Retina (tissue), 1 donor: ENCODE measurements at regions not wholly inside any gene's neighbourhood (a gene's known extent, or its start where the extent isn't known, plus 50 kb on each side); places are given as distances from the start of the nearest gene placed in this dataset.
A peak's percentile ranks its signal among the peaks of the same experiment; 100 is the strongest.

Source experiments
- DNase-seq: peaks from one replicate; pipeline ENCODE4 v3.0.0-alpha.2; 2016

DNA sequence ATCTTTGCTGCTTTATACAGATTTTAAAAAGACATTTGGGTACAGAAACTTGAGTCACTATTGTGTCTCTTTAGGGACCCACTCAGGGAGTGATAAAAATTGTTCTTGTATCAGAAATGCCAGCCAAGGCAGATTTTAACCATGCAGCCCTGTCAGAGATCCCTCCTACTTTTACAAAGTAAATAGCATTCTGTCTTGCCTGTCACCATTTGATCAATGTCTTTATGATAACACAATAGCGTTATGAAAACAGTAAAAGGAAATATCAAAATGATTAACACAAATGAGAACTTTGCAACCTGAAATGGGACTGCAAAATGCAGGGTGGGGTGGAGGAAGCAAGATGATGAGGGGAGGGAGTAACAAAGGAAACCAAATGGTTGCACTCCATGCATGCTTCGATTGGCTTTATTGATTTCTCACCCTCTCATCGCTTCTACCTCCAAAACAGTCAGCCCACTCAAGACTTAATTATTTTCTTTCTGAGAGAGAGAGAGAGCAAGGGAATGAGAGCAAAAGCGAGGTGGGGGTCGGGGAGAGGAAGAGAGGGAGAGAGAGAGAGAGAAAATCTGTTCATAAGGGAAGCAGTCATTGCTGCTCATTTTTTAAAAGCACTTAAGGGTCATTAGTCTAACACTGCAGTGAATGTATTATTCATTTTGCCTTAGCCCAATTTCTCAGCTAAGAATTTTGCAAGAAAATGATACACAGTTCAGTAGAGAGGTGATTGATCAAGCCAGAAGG, 576.5 kb downstream of the CSNK1G3 start:
- peak; percentile 27 for DNase-seq

DNA sequence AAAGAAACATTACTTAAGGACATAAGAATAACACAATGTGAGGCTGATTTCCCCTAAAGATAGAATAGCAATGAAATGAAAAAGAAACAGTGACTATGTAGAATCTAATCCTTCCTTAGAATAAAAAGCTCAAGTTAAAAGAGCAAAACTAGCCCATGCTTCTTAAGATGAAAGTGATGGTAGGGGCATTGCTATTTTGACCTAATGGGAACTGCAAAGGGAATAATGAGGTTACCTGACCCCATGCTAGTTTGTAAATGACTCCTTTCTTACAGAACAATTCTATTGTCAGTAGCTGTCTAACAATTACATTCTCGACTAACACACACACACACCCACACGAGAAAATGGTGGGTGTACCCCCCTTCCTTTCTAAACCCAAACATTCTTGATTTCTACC, 575.8 kb downstream of the CSNK1G3 start:
- peak; percentile 15 for DNase-seq

DNA sequence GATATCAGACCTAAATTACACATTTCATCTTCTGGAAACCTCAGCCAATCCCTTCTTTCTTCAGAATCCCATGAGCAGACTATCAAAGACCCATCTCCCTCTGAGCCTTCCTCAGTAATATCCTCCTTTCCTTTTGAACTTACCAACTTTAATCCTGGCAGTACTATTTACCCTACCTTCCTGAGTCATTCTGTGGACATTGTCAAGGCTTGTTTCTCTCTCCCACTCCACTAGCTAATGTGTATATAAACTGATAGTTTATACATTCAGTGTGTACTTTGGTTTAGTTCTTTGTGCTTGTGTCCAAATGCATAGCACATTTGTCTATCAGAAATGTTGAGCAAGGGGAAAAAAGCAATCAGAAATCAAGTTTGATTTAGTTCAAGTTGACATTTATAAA, 568.3 kb downstream of the CSNK1G3 start:
- DNase-seq, result no peak

DNA sequence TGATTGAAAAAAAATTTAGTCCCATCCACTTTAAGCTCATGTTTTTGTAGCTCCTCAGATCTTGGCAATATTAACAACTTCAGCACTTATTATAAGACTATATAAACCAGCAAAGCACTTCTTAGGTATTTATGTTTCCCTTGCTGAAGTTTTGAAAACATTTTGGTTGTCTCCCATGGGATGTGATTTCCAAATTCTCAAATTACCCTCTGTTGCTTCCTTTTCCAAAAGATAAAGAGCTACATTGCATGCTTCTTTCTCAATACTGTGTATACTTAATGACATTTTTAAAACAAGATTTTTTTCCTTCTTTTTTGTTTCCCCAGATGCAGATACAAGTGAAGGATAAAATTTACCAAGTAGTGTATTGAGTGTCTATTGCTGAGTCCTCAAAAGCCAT, 567.1 kb downstream of the CSNK1G3 start:
- no peak for DNase-seq

DNA sequence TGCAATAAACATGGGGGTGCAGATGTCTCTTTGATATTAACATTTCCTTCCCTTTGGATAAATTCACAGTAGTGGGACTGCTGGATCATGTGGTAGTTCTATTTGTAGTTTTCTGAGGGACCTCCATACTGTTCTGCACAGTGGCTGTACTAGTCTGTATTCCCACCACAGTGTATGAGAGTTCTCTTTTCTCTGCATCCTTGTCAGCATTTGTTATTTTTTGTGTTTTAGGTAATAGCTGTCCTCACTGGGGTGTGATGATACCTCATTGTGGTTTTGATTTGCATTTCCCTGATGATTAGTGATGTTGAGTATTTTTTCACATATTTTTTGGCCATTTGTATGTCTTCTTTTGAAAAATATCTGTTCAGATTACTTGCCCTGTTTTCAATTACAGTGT, 562.5 kb downstream of the CSNK1G3 start:
- DNase-seq, result no peak

DNA sequence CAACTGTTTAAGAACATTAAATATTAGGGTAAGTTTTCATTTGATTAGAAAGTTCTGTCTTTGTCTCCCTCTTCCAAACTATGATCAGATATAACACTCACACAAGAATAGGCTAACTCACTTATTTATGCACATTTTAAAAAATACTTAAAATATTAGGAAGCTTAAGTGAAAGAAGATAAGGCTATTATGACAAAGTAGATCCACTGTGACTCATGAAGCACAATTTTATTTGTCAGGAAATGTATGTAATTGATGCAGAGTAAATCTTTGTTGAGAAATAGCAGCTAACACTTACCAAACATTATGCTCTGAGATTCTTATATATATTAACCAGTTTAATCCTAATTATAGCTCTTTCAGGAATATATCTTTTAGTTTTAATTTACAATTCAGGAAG, 560.6 kb downstream of the CSNK1G3 start:
- no peak for DNase-seq

DNA sequence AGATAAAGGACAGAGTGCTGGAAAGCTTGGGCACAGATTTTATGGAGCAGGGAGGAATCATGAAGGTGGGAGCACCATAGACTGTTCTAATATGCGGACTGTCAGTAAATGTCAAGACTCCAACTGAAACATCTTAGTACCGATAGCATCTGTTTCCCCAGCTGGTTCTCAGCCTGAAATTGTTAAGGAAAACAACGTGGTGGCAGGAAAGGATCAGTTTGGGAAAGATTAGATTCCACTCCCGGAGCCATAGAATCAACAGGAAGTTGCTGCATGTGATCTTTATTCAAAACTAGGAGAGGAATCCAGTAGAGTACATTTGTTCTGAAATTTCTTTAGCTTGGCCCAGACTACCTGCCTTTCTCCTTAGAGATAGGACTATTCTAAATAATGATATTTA, 559.1 kb downstream of the CSNK1G3 start:
- DNase-seq, result no peak

DNA sequence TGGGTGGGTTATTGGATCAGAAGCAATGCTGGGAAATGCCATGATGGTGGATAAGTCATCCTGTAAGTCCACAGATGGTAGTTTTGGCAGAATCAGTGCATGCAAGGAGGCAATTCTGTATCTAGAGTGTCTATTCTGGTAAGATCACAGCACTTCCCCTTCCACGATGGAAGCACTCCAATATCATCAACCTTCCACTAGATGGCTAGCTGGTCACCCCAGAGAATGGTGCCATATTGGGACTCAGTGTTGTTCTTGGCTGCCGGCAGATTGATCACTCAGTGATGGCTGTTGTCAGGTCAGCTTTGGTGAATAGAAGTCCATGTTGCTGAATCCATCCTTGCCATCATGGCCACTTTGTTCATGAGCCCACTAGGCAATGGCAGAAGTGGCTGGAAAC, 553.5 kb downstream of the CSNK1G3 start:
- no peak for DNase-seq

DNA sequence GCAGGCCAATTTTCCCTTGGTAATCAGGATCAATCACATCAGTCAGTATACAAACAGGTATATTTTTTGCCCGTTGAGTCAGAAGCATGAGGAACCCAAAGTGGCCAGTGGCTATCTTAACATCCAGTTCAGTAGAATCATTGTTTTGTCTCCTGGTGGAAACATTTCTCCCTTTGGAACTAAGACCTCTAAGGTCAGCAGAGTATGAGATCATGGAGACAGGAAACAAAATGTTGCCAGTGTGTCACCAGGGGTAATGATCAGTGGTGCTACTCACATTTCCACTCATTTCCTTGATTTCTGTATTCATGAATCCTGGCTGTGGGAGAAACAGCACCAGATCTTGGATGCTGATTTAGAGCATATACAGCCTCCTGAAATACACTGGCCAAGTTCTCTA, 553.0 kb downstream of the CSNK1G3 start:
- DNase-seq, result no peak

DNA sequence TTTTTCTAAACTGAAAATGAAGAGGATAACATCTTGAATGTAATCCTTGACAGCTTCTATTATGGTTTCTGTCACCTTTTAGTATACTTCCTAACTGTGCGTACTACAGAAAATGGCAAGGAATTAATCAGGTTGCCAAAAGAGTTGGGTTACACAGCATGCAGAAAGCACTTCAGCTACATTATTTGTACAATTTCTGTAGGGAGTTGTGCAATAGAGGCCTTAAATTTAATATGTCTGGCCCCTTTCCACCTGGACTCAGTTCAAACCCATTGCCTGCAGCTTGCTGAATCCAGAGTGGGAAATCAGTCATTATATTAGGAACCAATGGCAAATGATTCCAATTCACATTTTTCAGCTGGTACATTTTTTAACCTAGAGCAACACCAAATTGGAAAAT, 549.7 kb downstream of the CSNK1G3 start:
- no peak for DNase-seq

DNA sequence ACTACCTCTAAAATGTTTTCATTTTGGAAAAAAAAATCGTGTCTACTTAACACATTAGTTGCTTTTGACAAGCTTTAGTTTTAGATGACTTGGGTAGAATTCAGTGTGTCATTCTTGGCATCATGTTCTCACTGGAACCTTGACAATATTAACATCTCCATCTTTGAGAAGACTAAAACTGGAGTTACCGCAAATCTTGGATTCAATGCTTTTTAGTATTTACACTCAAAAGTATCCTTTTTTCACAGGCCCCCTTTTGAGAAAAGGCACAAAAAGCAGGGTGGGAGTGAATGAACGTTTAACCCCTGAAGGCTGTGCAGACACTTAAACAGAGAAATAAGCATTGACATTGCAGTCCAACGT, 549.1 kb downstream of the CSNK1G3 start:
- DNase-seq, result no peak

DNA sequence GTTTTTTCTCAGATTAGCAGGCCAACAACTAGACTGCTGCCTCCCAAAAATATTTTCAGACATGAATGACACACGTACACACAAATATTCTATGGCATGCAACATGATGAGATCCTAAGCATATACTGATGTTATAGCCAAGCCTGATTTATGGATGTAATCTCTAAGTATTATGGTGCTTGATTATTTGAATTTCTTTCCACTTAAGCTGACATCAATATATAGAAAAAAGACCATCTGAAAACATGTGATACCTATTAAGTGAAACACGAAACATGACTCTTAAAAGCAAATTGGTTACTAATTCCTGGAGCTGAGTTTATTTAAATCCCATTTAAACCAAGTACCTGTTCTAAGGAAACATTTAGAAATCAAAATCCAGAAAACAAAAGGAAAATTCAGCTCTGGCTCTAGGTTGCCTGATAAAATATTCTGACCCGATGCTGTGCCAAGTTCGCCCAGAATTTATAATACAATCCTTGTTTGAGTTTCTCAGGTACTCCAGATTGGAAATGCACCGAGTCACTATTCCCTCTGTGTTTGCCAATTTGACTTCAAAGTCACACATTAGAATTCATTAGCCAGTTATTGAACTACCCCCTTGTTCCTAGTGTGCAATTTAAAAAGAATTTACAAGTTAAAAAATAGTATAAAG, 548.6 kb downstream of the CSNK1G3 start:
- DNase-seq, result no peak

DNA sequence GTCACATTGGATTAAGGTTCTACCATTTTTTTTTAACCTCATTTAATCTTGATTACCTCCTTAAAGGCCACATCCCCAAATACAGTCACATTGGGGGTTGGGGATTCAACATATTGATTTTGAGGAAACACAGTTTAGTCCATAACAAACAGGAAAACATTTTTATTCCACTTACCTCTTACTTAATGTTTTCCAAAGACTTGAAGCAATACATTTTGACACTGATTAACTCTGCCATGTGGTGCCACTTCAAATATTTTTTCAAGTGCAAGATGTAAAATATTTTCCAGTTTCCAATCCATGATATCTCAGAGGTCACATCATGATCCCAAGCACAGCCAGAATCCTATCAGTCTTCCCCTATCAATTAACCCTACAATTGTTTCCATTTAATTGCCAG, 548.0 kb downstream of the CSNK1G3 start:
- peak; percentile 72 for DNase-seq

DNA sequence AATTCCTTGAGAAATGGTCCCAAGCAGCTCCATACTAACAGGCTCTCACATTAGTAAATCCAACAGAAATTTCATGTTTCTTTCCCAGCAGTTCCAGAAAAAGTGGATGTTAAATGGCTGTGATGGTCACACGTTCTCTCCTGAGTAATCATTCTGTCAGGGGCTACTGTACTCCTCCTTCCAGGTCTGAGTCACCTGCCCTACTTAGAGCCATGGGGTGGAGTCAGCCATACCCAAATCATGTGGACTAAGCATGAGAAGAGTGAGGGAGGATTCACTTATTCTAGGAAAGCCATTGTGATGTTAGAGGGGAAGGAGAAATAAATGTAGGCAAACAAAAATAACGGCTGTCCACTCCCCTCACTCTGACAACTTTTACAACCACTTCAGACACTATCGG, 547.2 kb downstream of the CSNK1G3 start:
- no peak for DNase-seq

DNA sequence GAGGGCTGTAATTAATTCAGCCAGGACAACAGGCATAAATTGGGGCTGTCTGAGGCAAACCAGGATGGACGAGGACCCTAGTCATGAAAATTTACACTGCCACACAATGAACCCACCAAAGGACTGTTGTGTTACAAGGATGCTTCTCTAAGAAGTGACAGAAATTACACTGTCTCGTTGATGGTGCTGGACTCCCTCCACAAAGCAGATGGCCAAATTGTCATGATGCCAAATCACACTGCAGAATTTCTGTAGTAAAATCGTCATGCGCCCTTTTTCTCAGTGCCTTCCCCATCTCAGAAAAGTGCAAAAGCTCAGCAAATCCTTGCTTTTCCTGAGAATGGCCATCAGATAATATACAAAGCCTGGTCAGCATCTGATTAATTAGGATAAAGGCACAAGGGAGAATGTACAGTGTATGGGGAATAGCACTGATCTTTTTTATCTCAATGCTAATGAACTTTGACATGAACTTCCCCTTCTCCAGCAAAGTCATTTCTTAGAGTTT, 545.8 kb downstream of the CSNK1G3 start:
- DNase-seq, result no peak

DNA sequence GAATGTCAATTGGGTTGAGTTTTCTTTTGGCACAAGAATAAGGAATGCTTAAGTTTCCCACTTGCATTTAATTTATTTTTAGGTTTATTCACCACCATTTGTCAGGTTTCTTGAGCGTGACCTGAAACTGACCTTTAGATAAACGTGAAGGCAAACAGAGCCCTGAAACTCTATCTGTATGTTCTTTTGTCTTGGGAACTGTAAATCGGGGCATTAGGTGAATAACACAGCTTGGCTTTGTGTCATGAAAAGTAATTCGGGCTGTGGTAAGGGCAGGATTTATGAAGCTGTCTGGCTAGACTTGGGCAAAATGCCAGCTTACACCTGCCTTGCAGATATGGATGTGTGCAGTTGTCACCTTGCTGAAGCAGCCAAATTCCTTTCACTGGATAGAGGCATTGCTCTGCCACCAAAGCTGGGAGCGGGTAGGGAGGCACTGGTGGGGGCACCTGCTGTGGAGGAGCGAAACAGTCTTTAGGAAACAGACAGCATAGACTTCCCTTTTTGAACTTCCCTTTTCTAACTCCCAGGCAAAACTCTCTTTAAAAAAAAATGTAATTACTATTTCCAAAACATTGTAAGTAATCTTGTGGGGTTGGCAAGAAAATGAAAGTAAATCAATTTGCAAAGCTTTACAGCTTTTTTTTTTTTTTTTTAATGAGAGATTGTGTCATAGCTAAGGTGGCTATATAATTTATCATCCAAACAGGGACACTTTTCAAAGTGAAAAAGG, 545.2 kb downstream of the CSNK1G3 start:
- DNase-seq, result no peak

DNA sequence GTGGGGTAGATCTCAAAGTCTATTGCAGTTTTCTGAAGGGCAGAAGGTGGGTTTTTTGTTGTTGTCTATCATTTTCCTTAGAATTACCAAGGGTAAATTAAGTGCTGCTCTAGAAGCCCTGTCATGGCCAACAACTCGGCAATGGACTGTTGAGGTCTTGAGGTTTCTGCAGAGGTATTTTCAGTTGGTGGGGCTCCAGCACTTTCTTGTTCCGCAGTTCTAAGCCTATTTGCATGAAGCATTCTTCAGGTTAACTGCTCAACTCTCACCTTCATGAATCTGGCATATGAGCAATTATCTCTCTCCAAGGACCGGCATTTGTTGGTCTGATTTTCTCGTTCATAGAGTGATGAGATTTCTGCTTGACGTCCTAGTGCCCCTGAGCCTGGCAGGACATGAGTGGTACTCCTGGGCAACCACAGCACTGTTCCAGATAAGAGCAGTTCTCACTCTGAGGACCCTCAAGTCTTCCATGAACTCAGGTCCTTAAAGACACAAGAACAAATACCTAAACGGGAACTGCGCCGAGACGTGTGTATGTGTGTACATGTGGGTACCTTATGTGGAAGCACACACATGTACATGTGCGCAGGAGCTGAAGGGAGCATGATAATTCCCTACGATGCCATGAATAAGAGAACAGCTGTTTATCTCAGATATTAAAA, 544.5 kb downstream of the CSNK1G3 start:
- DNase-seq, result no peak

DNA sequence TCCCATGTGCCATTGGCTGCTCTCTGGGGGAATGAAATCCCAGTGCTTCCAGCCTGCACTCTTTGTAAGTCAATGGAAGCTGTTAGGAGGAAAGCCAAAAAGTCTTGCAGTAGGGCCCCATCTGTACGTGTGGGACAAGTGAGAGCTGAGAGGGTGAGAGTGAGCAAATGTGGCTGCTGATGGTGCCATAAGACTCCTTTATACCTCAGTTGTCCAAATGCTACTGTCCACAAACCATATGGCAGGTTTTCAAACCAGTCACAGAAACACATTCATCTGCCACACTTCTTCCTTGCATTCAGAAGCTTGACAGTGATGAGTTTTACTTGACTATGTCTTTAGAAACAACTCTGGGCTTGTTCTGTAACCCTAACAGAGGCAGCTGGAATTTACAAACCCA, 543.8 kb downstream of the CSNK1G3 start:
- no peak for DNase-seq

DNA sequence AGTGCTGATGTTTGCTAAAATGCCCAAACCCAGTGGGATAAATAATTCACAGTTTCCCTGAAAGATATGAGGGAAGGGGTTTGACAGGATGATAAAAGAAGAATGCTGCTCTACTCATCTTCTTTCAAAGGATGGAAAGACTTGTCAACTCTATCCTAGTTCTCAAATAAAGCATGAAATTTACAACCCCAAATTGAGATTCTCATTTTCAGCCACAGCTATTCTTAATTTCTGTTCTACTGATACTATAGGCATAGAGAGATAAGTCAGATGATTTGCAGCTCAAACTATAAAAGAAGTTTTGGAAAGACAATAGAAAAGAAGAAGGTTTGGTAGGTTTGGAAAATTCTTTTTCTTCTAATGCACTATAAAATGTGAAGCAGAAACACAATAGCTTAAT, 542.6 kb downstream of the CSNK1G3 start:
- no peak for DNase-seq

DNA sequence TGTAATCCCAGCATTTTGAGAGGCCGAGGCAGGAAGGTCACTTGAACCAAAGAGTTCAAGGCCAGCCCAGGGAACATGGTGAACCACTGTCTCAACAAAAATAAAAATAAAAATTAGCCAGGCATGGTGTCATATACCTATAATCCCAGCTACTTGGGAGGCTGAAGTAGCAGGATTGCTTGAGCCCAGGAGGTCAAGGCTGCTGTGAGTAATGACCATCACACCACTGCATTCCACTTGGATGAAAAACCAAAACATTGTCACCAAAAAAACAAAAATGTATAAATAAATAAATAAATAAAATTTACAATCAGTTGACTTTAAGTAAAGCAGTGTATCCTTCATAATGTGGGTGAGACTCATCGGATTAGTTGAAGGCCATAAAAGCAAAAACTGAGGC, 541.4 kb downstream of the CSNK1G3 start:
- no peak for DNase-seq

DNA sequence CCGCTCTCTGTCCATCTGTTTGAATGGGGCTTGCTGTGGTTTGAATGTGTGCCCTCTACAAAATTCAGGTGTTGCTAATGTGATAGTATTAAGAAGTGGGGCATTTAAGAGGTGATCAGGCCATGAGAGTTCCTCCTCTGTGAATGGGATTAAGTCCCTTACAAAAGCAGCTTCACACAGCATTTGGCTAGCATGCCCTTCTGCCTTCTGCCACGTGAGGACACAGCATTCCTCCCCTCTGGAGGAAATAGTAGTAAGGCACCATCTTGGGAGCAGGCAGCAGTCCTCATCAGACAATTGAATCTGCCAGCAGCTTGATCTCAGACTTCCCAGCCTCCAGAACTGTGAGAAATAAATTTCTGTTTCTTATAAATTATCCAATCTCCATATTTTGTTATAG, 540.2 kb downstream of the CSNK1G3 start:
- DNase-seq, result no peak

DNA sequence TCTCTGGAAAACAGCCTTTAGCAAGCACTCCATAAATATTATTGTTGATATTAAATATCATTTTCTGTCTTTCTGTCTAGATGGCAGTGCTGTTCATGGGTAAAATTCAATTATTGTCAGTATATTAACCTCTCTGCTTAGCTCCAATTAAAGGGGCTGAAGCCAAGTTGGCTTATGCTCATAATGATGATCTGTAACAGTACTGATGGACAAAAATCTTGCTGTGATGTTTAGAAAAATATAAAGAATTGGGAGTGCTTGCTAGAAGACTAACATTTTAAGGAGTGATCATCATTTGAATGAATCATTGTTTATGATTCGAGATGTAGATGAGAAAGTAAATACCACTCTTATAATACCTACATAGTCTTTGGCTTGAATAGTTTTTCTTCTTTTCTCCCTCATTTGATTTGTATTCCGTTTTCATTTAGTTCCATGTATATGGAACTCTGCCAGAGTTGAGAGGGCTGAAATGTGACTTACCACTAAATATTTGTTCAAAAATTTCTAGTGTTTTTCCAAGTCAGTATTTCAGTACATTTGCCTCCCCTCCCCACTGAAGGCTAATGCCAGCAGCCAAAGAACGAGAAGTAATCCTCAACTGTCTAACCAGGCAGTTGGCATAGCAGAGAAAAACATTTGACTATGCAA, 538.3 kb downstream of the CSNK1G3 start:
- DNase-seq, result no peak

DNA sequence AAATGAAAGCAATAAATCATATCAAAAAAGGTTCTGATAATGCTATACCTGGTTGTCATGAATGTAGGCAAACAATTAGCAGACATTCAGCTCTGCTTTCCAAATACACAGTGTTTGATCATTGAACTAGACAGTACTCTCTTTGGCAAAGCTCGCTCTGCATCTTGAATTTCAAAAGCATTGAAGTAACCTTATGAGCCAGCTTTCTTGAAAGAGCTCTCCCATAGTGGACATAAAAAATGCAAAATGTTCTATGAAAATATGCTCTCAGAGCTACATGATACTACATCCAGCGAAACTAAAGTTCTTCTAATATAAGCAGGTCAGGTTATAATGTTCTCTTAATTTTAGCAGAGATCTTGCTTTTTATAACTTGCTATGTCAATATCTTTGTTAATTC, 533.4 kb downstream of the CSNK1G3 start:
- DNase-seq, result no peak
